HG03378 (cell line): ENCODE measurements at regions not wholly inside any gene's neighbourhood (a gene's known extent, or its start where the extent isn't known, plus 50 kb on each side); places are given as distances from the start of the nearest gene placed in this dataset.

Source experiments
- ATAC-seq: cut with Tn5 transposase; IDR thresholded peaks from one replicate; pipeline ENCODE4 v1.9.1; 2021; ENCODE audit warnings: mild to moderate bottlenecking, moderate library complexity; ENCODE audit not compliant: unreplicated experiment

DNA sequence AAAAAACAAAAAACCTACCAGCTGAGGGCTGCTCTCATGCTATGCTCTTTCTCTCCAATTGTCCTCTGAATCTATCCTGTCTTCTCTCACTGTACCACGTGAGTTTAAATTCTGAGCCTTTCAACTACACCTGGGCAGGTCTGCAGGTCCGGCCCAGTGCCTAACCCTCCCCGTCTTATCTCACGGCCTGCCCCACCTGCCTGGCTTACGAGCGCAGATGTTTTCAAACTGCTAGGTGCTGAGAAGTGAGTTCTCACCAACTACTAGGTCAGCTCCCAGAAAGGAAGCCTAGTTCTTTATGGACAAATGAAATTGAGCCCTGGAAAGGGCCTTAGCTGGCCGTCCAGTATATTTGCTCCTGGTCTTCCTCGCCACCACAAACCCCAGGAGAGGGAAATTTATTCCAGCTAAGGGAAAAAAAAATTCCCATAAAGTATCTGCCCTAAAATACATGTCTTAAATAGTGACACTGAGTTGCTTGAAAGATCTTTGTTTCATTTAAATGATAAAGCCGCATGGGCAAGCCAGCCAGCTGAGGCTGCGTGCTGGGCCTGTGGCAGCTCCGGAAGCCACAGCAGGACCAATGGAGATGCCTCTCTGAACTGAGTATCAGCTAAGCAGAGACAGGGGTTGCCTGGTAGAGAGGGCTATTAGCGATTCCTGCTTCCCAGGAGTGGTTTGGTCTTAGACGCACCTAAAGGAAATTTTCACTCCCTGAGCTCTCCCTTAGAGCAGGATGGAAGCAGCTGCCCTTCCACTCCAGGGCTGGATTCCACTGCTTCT, 92.5 kb upstream of the NCK2 start:
- no peak for ATAC-seq

DNA sequence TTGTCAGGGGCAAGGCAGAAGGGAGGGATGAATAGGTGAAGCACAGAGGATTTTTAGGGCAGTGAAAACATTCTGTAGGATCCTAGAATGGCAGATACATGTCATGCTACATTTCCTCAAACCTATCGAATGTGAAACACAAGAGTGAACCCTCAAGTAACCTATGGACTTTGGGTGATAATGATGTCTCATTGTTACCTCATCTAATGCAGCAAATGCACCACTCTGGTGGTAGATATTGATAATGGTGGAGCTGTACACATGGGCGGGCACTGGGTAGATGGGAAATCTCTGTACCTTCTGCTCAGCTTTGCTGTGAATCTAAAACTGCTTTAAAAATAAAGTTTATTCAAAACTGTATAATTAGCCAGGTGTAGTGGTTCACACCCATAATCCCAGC, 95.2 kb upstream of the NCK2 start:
- no peak for ATAC-seq

DNA sequence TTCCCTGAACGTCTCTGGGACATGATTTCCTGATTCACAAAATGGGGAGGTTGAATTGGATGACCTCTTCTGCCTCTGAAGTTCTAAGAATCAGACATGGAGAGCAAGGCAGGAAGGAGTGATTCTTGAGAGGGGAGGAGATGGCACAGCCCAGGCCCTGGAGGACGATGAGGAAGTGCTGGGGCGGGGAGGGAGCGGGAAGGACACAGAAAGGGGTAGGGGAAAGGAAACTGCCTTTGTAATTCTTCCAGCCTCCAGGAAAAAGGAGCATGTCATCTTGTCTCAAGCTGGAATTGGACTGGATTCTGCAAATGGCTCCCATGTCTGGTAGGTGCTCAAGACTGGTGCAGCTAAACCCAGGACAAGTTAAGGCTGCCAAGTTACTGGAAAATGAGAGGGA, 97.0 kb upstream of the NCK2 start:
- ATAC-seq, result no peak

DNA sequence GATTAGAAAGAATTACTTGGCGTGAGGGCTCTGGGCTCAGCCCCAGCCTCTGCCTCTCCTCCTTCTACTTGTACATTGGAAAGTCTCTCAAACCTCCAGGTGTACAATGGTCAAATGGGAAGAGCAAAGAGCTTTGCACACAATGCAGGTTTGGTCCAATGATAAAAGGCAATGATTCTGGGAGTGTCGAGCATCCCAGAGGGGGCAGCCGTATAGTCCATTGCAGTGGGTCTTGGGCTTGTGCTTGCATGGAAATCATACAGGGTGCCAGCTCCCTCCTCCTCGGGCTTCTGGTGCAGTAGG, 98.0 kb upstream of the NCK2 start:
- no peak for ATAC-seq

DNA sequence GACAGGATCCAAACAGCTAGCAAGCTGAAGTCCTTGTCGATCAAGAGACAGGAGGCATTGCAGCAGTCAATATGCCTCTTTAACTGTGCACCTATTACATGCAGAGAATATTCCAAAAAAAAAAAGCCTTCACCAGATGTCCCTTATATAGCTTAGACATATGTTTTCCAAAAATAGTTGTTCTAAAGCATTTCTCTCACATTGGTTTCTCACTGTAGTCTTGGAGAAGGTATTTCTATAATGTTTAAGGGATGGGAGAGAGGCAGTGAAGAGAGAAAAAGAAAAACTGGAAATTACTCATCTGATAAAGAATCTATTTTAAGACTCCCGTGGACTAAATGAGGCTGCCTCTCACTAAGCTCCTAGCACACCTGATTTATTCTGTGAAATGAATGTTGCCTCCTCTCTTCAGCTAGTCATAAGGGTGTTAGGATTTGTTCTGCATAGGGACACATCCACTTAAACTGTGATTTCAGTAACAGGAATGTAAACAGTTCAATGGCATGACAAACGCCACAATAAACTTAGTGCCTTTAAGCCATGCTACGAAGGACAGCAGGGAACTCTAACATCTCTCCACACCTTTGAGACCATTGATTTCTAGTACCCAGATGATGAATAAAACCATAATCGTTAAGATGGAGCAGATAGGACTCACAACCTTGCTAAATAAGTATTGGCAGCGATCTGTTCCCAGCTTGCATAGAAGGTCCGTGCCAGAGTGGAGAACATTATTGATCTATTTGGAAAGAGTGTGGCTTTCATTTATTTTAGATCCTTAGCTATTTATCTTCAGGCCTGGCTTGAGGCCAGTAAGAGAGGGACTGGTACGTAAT, 98.6 kb upstream of the NCK2 start:
- ATAC-seq, result no peak

DNA sequence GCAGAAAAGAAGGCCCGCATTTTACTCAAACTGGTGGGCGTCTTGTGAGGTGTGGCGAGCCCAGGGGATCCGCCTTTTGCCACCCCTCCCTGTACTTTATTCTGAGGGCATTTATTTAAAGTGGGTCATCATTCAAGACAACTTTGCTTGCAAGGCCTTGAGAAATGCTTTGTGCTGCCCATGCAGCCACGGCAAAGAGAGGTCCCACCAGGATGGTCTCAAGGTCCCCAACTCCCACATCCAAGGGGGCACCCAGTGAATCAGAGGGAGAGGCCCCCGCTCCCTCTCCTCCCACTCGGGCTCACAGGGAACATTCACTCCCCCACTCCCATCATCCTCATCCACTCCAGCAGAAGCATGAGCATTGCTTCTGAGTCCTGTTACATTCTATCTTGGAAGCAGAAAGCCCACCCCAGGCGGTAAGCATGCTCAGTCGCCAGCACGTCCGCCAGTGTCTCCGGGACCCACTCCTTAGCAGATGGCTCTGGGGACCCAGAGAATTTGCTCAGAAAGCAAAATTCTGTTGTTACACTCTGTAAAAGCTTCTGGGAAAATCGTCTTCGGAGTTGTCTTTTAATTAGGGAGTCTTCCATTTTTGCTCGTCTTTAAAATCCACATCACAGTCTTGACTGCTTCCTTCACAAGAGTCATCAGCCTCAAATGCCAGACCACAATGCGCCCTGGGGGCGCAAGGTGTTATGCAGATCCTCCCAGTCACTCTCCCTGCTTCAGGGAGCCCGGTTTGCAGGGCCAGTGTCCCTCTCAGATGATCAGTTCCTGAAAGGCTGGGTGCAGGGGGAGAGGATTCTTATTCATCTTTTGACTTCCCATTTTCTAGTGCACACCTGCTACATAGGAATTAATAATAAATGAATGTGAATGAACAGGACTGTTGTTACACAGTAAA, 99.4 kb upstream of the NCK2 start:
- ATAC-seq, result no peak

DNA sequence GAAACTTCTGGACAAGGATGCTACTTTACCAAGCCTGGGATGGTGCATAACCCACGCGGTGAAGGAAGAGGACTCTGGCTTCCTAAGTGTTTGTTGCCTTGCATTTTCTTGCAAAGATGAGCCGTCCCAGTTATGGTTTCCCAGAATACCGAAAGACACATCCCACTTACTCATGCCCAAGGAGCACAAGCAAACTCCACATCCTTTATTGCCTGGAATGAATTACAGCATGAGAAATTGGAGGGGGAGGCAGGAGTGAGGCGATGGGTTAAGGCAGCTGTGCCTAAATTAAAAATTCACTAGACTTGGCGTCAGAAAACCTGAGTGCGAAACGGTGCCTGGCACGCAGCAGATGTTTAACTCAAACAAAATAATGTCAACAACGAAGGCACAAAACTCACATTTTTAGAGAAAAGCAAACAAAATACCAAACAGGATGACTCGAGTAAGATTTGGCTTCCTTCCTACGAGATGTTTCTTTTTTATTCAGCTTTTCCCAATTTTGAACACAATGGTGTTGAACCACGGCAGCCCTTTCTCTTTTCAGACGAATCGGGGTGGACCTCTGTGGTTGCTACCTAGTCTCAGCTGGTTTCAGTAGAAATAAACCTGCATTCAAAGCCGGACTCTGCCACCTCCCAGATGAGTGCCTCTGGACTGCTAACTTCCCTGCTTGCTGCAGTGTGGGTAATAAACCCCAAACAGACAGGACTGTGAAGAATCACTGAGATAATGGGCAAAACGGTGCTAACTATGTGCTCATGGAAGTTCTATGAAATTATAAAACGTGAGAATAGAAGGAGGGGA, 100.3 kb upstream of the NCK2 start:
- ATAC-seq, result no peak

DNA sequence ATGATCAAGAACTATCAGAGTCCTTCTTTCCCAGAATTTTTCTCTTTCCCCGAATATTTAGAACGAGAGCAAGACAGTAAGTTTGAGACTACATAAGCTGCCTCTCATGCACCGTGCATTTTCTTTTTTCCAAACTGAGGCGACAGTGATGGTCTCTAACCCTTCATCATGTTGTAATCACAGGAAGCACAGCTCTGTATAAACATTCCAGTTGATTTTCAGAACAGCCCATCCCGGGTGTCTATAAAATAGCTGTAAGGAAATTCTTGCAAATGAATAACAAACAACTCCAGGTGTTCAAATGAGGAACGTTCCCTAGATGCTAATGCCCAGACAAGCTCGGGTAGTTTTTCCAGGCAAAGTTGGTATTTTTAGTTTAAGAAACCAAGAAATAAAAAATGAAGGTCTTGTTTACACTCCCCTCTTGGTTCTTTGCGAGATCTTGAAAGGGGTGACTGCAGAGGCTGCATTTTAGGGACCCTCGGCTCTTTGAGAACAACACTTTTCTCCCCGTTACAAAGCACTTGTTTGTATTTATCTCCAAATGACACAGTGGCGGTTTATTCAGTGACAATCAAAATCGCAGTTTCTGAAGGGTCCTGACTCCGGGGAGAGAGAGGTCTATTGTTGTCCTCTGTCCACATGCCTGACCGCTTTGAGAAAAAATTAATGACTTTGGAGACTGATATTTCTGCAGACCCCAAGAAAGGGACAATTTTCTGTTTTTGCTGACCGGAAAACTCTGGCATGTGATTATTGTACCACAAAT, 101.1 kb upstream of the NCK2 start:
- ATAC-seq, result no peak

DNA sequence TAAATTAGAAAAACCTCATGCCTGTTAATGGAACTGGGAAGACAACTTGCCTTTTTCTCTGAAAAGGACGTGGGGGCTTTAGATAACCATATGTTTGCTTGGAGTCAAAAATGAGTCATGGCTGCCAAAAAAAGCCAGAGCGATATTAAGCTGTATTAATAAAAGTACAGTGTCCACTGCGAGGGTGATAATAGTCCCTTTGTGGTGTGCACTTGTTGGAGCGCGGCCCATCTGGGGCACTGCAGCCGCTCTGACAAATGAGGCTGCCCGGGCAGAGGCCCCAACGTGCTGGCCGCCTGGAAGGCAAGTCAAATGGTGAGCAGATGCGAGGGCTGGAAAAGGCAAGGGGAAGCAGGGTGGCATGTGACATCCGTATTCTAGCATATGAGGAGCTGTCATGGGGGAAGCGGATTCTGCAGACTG, 103.3 kb upstream of the NCK2 start:
- ATAC-seq, result no peak

DNA sequence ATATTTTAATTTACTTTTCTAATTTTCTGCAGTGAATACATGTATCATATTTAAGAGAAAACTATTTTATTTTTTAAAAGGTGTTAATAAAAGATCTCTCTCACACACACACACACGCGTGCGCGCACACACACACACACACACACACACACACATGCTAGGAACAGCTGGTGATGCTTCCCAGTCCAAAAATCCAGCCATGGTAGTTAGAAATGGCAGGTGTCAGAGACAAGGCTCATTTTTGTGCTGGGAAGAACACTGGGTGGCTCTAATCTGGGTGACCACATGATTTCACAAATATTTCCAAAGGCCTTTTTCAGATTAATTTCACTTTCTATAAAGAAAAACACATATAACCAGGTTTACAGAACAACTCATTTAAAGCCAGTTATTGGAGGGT, 104.5 kb upstream of the NCK2 start:
- no peak for ATAC-seq

DNA sequence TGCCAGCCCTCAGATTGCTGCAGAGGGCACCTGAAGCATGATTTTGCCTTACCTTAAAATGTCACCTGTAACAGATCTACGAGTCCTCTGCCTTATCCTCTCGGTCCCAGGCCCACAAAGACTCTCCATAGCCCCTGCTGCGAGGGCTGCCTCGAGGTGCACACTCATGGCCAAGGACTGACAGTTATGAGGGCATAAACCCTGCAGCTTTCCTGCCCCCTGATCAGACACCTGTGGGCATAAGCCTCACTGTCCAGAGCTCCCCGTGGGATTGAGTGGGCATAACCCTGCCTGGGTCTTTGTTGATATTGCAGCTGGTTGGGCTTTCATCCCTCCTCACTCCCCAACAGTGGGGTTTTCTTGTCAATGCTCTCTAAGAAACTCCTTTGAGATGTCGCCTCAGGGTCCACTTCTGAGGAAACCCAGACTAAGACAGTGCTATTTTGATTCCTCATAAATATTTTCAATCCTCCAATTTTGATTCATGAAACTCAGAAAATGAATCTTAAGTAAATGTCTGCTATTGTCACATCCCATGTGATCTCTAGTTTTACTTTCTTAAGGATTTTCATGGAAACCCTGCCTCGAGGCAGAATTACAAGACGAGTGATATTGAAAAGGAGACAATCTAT, 108.5 kb upstream of the NCK2 start:
- no peak for ATAC-seq

DNA sequence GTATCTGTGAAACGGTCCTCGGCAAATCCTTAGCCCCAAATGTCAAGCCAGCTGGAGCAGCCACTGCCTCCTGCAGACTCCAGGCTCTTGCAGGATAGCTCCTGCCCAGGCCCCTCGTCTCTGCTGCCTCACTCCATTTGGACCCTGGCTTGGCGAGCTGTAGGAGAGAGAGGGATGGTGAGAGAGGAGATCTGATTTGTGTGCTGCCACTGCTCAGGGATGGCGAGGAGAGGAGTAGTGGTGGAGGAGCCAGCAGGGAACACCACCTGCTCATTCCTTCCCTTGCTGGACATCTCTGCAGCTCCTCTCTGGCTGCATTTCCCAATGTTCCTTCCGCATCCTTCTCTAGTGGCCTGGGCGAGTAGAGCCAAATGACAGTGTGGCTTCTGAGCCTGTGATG, 109.1 kb upstream of the NCK2 start:
- ATAC-seq, result no peak

DNA sequence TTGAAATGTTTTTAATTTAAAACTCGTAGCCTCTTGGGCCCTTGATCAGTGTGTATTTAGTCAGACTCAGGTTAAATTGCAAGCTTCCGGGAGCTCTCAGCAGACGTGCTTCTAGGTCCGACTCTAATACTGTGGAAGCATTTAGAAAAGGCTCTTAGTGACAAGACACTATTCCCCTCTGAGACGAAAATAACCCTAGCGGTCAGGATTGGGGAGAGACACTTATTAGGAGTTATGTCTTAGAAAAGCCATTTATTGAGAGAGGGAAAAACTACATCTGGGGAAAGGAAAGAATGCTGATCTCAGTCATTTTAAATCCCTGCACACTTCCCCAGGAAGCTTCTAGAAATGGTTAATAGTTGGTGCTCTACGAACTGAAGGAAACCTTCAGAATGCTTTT, 110.5 kb upstream of the NCK2 start:
- ATAC-seq, result no peak

DNA sequence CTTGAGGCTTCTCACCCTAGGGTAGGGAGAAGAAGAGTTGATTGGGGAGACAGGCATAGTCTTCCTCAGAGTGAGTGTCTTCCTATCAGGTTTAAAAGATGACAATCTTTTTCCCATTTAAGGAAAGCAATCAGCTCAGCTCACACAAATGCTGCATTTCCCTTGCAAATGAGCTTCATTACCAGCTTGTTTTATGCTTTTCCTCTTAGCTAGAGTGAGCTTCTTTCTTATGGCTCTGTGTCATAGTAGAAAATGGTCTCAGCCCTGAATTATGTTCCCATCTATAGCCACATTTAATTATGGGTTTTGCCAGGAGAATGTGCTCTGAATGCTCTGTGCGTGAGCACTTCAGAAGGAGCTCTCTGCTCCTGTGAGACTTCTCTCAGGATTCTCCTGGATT, 112.8 kb upstream of the NCK2 start:
- ATAC-seq, result no peak

DNA sequence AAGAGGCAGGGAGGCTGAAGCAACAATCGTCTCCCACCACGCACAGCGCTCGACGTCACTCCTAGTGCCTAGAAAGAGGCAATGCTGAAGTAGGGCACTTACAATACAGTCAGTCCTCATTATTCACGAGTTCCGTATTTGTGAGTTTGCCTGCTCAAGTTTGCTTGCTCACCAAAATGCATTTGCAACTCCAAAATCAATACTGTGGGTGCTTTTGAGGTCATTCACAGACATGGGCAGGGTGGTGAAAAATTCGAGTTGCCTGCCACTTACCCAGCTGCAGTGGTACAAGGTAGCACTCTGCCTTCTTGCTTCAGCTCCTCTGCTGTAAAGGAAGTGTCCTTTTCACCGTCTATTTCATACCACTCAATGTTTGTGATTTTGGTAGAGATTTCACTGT, 113.7 kb upstream of the NCK2 start:
- no peak for ATAC-seq

DNA sequence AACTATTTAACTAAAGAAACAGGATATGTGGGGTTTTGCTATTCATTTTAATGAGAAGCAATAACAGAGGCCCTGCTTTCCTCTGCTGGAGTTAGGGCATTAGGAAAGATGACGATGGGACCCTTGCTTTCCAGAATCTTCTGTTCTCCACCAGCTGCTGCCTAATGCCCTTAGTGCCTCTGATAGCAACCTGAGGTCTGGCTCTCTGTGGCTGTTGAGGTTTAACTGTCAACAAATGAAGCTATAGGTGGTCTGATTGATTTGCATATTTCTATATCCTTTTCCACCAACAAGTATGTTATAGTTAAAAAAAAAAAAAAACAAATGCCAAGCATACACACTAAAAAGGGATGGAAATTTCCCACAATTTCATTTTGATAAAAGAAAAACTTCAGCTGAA, 115.1 kb upstream of the NCK2 start:
- no peak for ATAC-seq

DNA sequence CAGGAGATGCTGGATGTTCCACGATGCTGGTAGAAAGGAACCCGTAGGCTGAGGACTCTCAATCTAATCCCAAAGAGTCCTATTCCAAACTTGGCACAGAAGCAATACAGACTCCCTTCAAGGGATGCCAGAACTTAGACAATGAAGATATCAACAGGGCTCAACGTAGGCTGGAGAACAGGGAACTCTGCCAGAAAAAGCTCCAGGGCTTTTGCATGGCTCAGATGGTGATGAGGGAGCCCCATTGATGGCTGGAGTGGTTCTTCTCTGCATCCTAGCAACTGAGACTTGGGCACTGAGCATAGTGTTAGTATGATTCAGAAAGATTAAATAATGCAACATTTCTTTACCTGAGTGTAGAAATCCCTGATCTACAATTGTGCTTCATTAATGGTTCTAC, 117.2 kb upstream of the NCK2 start:
- ATAC-seq, result no peak

DNA sequence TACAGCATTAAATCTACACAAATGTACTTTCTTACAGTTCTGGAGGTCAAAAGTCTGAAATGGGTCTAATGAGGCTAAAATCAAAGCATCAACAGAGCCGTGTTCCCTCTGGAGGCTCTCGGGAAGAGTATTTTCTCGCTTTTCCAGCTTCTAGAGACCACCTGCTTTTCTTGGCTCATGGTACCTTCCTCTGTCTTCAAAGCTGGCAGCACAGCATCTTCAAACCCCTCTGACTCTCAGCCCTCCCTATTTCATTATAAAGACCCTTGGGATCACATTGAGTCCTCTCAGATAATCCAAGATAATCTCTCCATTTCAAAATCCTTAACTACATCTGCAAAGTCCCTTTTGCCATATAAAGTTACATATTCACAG, 117.8 kb upstream of the NCK2 start:
- no peak for ATAC-seq

DNA sequence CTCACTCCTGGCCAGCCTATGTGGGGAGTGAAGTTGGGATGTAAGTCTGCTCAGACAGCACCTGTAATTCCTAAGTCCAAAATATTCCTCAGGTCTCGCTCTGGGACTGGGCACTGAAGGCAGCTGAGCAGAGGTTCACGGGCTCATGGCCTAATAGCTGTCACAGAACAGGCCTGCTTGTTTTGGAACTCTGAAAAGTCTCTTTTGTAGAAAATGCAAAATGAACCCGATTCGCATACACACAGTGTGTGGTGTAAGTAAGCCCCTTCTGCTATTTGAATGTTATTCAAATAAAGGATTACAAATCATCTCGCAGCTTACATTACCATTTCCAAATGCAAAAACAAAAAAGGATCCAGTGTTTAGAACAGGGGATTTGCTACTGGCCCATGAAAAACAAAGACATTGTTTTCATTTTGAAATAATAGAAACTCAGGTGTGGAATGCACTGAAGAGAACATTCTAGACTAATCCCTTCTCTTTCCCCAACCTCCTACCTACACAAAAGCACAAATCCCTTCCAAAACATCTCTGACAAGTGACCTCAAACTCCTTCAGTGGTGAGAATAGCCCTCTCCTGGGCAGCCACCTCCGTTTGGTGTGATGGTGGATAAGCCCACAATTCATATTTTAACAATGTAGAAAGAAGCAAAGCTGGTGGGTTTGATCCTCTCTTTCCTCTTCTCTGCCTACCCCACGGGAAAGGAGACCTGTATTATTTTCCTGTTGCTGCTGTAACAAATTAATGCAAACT, 118.3 kb upstream of the NCK2 start:
- ATAC-seq, result no peak
